A673 (cell line): ENCODE measurements at regions not wholly inside any gene's neighbourhood (a gene's known extent, or its start where the extent isn't known, plus 50 kb on each side); places are given as distances from the start of the nearest gene placed in this dataset.

Experiments used
- CTCF ChIP-seq: fragments of 300-800, 200-600 bp; sonication (generic); conservative IDR thresholded peaks from 2 replicates; pipeline ENCODE4 v1.5.1; 2017; ENCODE audit warnings: low read depth, mild to moderate bottlenecking, antibody characterized with exemption, low read length, moderate library complexity, mixed read lengths
- EZH2 ChIP-seq: fragments of 200-600 bp; sonication (generic); IDR thresholded peaks from 2 replicates; pipeline ENCODE4 v1.6.1; 2017; ENCODE audit warnings: borderline replicate concordance, low read depth, mild to moderate bottlenecking, mixed read lengths, antibody characterized with exemption, low read length; ENCODE audit not compliant: poor library complexity, severe bottlenecking

GRCh38 chr1:5744911-5745799 is 247.1 kb downstream of the NPHP4 start:
- TF ChIP-seq EZH2: no peak
- no peak for TF ChIP-seq CTCF
